Caco-2 (cell line): ENCODE measurements at regions not wholly inside any gene's neighbourhood (a gene's known extent, or its start where the extent isn't known, plus 50 kb on each side); places are given as distances from the start of the nearest gene placed in this dataset.

Experiments
- BruUV-seq: library from RNA; stranded (reverse); fragments of 400-500 nt; replicated peaks from 2 replicates; lab custom pipeline; 2021; lab: Mats Ljungman, UMichigan
- CTCF ChIA-PET: fragments of 300-600 bp; sonication (Branson Sonifier 250); formaldehyde crosslinking; loops from one replicate; lab custom pipeline; 2022; ENCODE audit warnings: antibody characterized with exemption; lab: Charles Lee
- POLR2A ChIA-PET: fragments of 300-600 bp; sonication (Branson Sonifier 250); formaldehyde crosslinking; loops from one replicate; lab custom pipeline; 2022; ENCODE audit warnings: antibody characterized with exemption; lab: Charles Lee
- DNase-seq, 2 experiments: peaks; one replicate each; pipeline versions ENCODE4 v3.0.0 to v3.0.0-alpha.2; 2020 to 2022
- H3K27me3 ChIP-seq: replicated peaks from 2 replicates; pipeline ENCODE4 v1.6.0; 2011; ENCODE audit warnings: low read length; ENCODE audit not compliant: control insufficient read depth, insufficient read depth
- H3K36me3 ChIP-seq: 2 replicates; pipeline ENCODE4 v1.5.1; 2011; ENCODE audit warnings: low read length; ENCODE audit not compliant: control insufficient read depth, insufficient read depth
- H3K4me1 ChIP-seq: fragments of 250-450 bp; sonication (Bioruptor Pico); 2 replicates; pipeline ENCODE4 v1.5.1; 2020; ENCODE audit warnings: mild to moderate bottlenecking
- H3K4me3 ChIP-seq: 2 replicates; pipeline ENCODE4 v1.5.1; 2011; ENCODE audit warnings: low read depth, mild to moderate bottlenecking, control low read depth, low read length
- H3K9me3 ChIP-seq: fragments of 250-450 bp; sonication (Bioruptor Pico); 2 replicates; pipeline ENCODE4 v1.5.1; 2020; ENCODE audit warnings: mild to moderate bottlenecking, moderate library complexity
- H3K27ac Mint-ChIP-seq: one replicate; pipeline ENCODE4 v1.8.0; 2022; ENCODE audit warnings: mixed read lengths; ENCODE audit not compliant: unreplicated experiment
- H3K27me3 Mint-ChIP-seq: one replicate; pipeline ENCODE4 v1.8.0; 2022; ENCODE audit warnings: mixed read lengths; ENCODE audit not compliant: insufficient read depth, unreplicated experiment
- H3K36me3 Mint-ChIP-seq: one replicate; pipeline ENCODE4 v1.8.0; 2022; ENCODE audit warnings: mild to moderate bottlenecking, mixed read lengths; ENCODE audit not compliant: insufficient read depth, unreplicated experiment
- H3K4me1 Mint-ChIP-seq: one replicate; pipeline ENCODE4 v1.8.0; 2022; ENCODE audit warnings: low read depth, mixed read lengths; ENCODE audit not compliant: unreplicated experiment
- H3K4me3 Mint-ChIP-seq: one replicate; pipeline ENCODE4 v1.8.0; 2022; ENCODE audit warnings: mild to moderate bottlenecking, moderate library complexity, mixed read lengths; ENCODE audit not compliant: unreplicated experiment
- H3K9me3 Mint-ChIP-seq: one replicate; pipeline ENCODE4 v1.8.0; 2022; ENCODE audit warnings: mixed read lengths; ENCODE audit not compliant: unreplicated experiment
- CTCF ChIP-seq, 2 experiments: fragments of 200-600 bp in 1 of 2; IDR thresholded peaks; 1 replicate in 1 of 2; 2 replicates in 1 of 2; pipeline versions ENCODE4 v1.5.1 to v1.8.0; 2011 to 2022; ENCODE audit warnings: antibody characterized with exemption in 1 of 2, control low read depth in 1 of 2, inconsistent platforms in 1 of 2, low read depth in 1 of 2, low read length in 1 of 2, mild to moderate bottlenecking in 1 of 2, moderate library complexity in 1 of 2; ENCODE audit not compliant: insufficient read depth in 1 of 2, severe bottlenecking in 1 of 2, unreplicated experiment in 1 of 2
- intact Hi-C: fragments of 100-400 bp; cut with micrococcal nuclease; formaldehyde crosslinking; loops from one replicate; pipeline ENCODE4 v1.10.0; 2022; ENCODE audit not compliant: unreplicated experiment

- intact Hi-C loops: no loop called here
- Histone ChIP-seq H3K4me3 (no peak overlapping the region), H3K36me3 (no peaks in the 10 kb centered on the region), H3K4me1 (no peaks in the 10 kb centered on the region), H3K27me3 (no peaks in the 10 kb centered on the region), H3K9me3 (no peaks in the 10 kb centered on the region)
- no peaks in the 10 kb centered on the region for H3K27me3 Mint-ChIP-seq
- no TSS peak for BruUV-seq
- TF ChIP-seq CTCF (IDR thresholded peaks at IDR 0.05; ENCODE audit: insufficient read depth in 1 of 2, low read depth in 1 of 2, low read length in 1 of 2, severe bottlenecking in 1 of 2, unreplicated experiment in 1 of 2): no peak
- H3K27ac Mint-ChIP-seq: no peak overlapping the region
- CTCF ChIA-PET: no interaction called here
- peaks cover 15% of the 10 kb centered on the region for H3K9me3 Mint-ChIP-seq
- no peak overlapping the region for H3K4me3 Mint-ChIP-seq
- POLR2A ChIA-PET: no interaction called here
- H3K4me1 Mint-ChIP-seq: no peaks in the 10 kb centered on the region
- H3K36me3 Mint-ChIP-seq: no peaks in the 10 kb centered on the region
- DNase-seq: no peak
Observed at GRCh38 chr18:78557371-78557770, 422.2 kb upstream of the SALL3 start.

- BruUV-seq: no TSS peak
- CTCF ChIA-PET: no interaction called here
- Histone ChIP-seq H3K4me1 (no peaks in the 10 kb centered on the region), H3K27me3 (no peaks in the 10 kb centered on the region), H3K4me3 (no peak overlapping the region), H3K36me3 (no peaks in the 10 kb centered on the region), H3K9me3 (no peaks in the 10 kb centered on the region)
- H3K27me3 Mint-ChIP-seq: no peaks in the 10 kb centered on the region
- no peak overlapping the region for H3K4me3 Mint-ChIP-seq
- TF ChIP-seq CTCF (IDR thresholded peaks at IDR 0.05; ENCODE audit: insufficient read depth in 1 of 2, low read depth in 1 of 2, low read length in 1 of 2, severe bottlenecking in 1 of 2, unreplicated experiment in 1 of 2): no peak
- no peak for DNase-seq
- intact Hi-C loops: no loop called here
- POLR2A ChIA-PET: no interaction called here
- H3K27ac Mint-ChIP-seq: no peak overlapping the region
- H3K4me1 Mint-ChIP-seq: no peaks in the 10 kb centered on the region
- no peaks in the 10 kb centered on the region for H3K36me3 Mint-ChIP-seq
- peaks cover 15% of the 10 kb centered on the region for H3K9me3 Mint-ChIP-seq
Observed at GRCh38 chr18:78558101-78558810, 421.4 kb upstream of the SALL3 start.

GRCh38 chr18:78558948-78559347, 420.7 kb upstream of the SALL3 start:
- Mint-ChIP-seq H3K27ac (no peak overlapping the region), H3K4me3 (no peak overlapping the region), H3K27me3 (no peaks in the 10 kb centered on the region), H3K36me3 (no peaks in the 10 kb centered on the region), H3K4me1 (no peaks in the 10 kb centered on the region), H3K9me3 (peaks cover 11% of the 10 kb centered on the region)
- Histone ChIP-seq H3K4me1 (no peaks in the 10 kb centered on the region), H3K27me3 (no peaks in the 10 kb centered on the region), H3K36me3 (no peaks in the 10 kb centered on the region), H3K9me3 (no peaks in the 10 kb centered on the region), H3K4me3 (no peak overlapping the region)
- DNase-seq: no peak
- ChIA-PET POLR2A (no interaction called here), CTCF (no interaction called here)
- TF ChIP-seq CTCF (IDR thresholded peaks at IDR 0.05; ENCODE audit: insufficient read depth in 1 of 2, low read depth in 1 of 2, low read length in 1 of 2, severe bottlenecking in 1 of 2, unreplicated experiment in 1 of 2): no peak
- intact Hi-C loops: no loop called here
- BruUV-seq: no TSS peak
